H9 (cell line): ENCODE measurements at regions not wholly inside any gene's neighbourhood (a gene's known extent, or its start where the extent isn't known, plus 50 kb on each side); places are given as distances from the start of the nearest gene placed in this dataset.

ENCODE experiments used
- DNase-seq: peaks from one replicate; pipeline ENCODE4 v3.0.0-alpha.2; 2017
- H2AFZ ChIP-seq: one replicate; pipeline ENCODE4 v1.6.1; 2013; ENCODE audit warnings: mild to moderate bottlenecking, low read length, control low read depth, moderate library complexity
- H2AK5ac ChIP-seq: 2 replicates; pipeline ENCODE4 v1.6.1; 2013; ENCODE audit warnings: low read length, control low read depth, mixed read lengths; ENCODE audit not compliant: insufficient read length
- H2BK120ac ChIP-seq: one replicate; pipeline ENCODE4 v1.6.1; 2013; ENCODE audit warnings: low read depth, mild to moderate bottlenecking, low read length, control low read depth, inconsistent platforms; ENCODE audit not compliant: poor library complexity, severe bottlenecking
- H2BK12ac ChIP-seq: 2 replicates; pipeline ENCODE4 v1.6.1; 2013; ENCODE audit warnings: low read length, control low read depth, mixed read lengths, low read depth; ENCODE audit not compliant: insufficient read length
- H2BK15ac ChIP-seq: 2 replicates; pipeline ENCODE4 v1.6.1; 2013; ENCODE audit warnings: low read depth, low read length, control low read depth
- H2BK20ac ChIP-seq: one replicate; pipeline ENCODE4 v1.6.1; 2013; ENCODE audit warnings: low read depth, mild to moderate bottlenecking, low read length, control low read depth, inconsistent platforms; ENCODE audit not compliant: poor library complexity, severe bottlenecking
- H2BK5ac ChIP-seq: 2 replicates; pipeline ENCODE4 v1.6.1; 2013; ENCODE audit warnings: low read length, control low read depth, mixed read lengths; ENCODE audit not compliant: insufficient read length
- H3K14ac ChIP-seq: 2 replicates; pipeline ENCODE4 v1.6.1; 2013; ENCODE audit warnings: low read length, control low read depth; ENCODE audit not compliant: insufficient read depth
- H3K18ac ChIP-seq: 2 replicates; pipeline ENCODE4 v1.6.1; 2013; ENCODE audit warnings: low read depth, mild to moderate bottlenecking, mixed read lengths, low read length, control low read depth; ENCODE audit not compliant: insufficient read length
- H3K23ac ChIP-seq: 2 replicates; pipeline ENCODE4 v1.6.1; 2013; ENCODE audit warnings: low read length, control low read depth, mixed read lengths, low read depth; ENCODE audit not compliant: insufficient read length
- H3K23me2 ChIP-seq: 2 replicates; pipeline ENCODE4 v1.6.1; 2013; ENCODE audit warnings: low read depth, mild to moderate bottlenecking, mixed read lengths, low read length, control low read depth; ENCODE audit not compliant: insufficient read length, poor library complexity, severe bottlenecking
- H3K27ac ChIP-seq: 2 replicates; pipeline ENCODE4 v1.5.1; 2013; ENCODE audit warnings: low read length, control low read depth, mixed read lengths, low read depth; ENCODE audit not compliant: insufficient read length
- H3K27me3 ChIP-seq: 2 replicates; pipeline ENCODE4 v1.6.1; 2013; ENCODE audit warnings: low read length, control low read depth, inconsistent platforms; ENCODE audit not compliant: insufficient read depth
- H3K4ac ChIP-seq: 2 replicates; pipeline ENCODE4 v1.6.1; 2013; ENCODE audit warnings: low read depth, mild to moderate bottlenecking, control low read depth, inconsistent platforms, low read length, moderate library complexity
- H3K4me1 ChIP-seq: 2 replicates; pipeline ENCODE4 v1.6.1; 2013; ENCODE audit warnings: low read length, control low read depth, inconsistent platforms; ENCODE audit not compliant: insufficient read depth
- H3K4me2 ChIP-seq: 2 replicates; pipeline ENCODE4 v1.6.1; 2013; ENCODE audit warnings: low read length, control low read depth, mixed read lengths; ENCODE audit not compliant: insufficient read length, insufficient read depth
- H3K56ac ChIP-seq: 2 replicates; pipeline ENCODE4 v1.6.1; 2013; ENCODE audit warnings: low read depth, mild to moderate bottlenecking, mixed read lengths, low read length, control low read depth; ENCODE audit not compliant: insufficient read length
- H3K79me1 ChIP-seq: 2 replicates; pipeline ENCODE4 v1.6.1; 2013; ENCODE audit warnings: low read depth, mild to moderate bottlenecking, moderate library complexity, low read length, control low read depth, inconsistent platforms; ENCODE audit not compliant: insufficient read depth, poor library complexity, severe bottlenecking
- H3K79me2 ChIP-seq: 2 replicates; pipeline ENCODE4 v1.6.1; 2013; ENCODE audit warnings: low read length, control low read depth, inconsistent platforms; ENCODE audit not compliant: insufficient read depth
- H3K9ac ChIP-seq: 2 replicates; pipeline ENCODE4 v1.6.1; 2013; ENCODE audit warnings: low read length, control low read depth, mixed read lengths; ENCODE audit not compliant: insufficient read length; ENCODE audit errors: extremely low read depth
- H3K9me3 ChIP-seq: one replicate; pipeline ENCODE4 v1.6.1; 2013; ENCODE audit warnings: low read depth, low read length, inconsistent platforms; ENCODE audit not compliant: control insufficient read depth
- H3T11ph ChIP-seq: one replicate; pipeline ENCODE4 v1.6.1; 2013; ENCODE audit warnings: mild to moderate bottlenecking, low read length, control low read depth, inconsistent platforms
- H4K20me1 ChIP-seq: one replicate; pipeline ENCODE4 v1.6.1; 2013; ENCODE audit not compliant: control insufficient read depth, insufficient read length, insufficient read depth
- H4K5ac ChIP-seq: 2 replicates; pipeline ENCODE4 v1.6.1; 2013; ENCODE audit warnings: low read depth, mild to moderate bottlenecking, mixed read lengths, low read length, control low read depth; ENCODE audit not compliant: insufficient read length
- H4K8ac ChIP-seq: replicated peaks from 2 replicates; pipeline ENCODE4 v1.6.1; 2013; ENCODE audit warnings: low read length, control low read depth, mixed read lengths, low read depth; ENCODE audit not compliant: insufficient read length
- H4K91ac ChIP-seq: 2 replicates; pipeline ENCODE4 v1.6.1; 2013; ENCODE audit warnings: low read depth, mild to moderate bottlenecking, moderate library complexity, mixed read lengths, low read length, control low read depth; ENCODE audit not compliant: insufficient read length
- H3K27ac Mint-ChIP-seq, 3 experiments: 2 replicates in 2 of 3; 3 replicates in 1 of 3; pipeline ENCODE4 v1.8.0; 2020 to 2021; ENCODE audit warnings: mixed read lengths in 3 of 3, mild to moderate bottlenecking in 1 of 3, moderate library complexity in 1 of 3
- H3K27me3 Mint-ChIP-seq: 2 replicates; pipeline ENCODE4 v1.8.0; 2021; ENCODE audit warnings: low read depth, mild to moderate bottlenecking, moderate library complexity, mixed read lengths
- H3K36me3 Mint-ChIP-seq, 3 experiments: 2 replicates in 2 of 3; 3 replicates in 1 of 3; pipeline ENCODE4 v1.8.0; 2020 to 2021; ENCODE audit warnings: low read depth in 3 of 3, mixed read lengths in 3 of 3; ENCODE audit not compliant: insufficient read depth in 1 of 3
- H3K4me1 Mint-ChIP-seq, 2 experiments: 2 replicates each; pipeline ENCODE4 v1.8.0; 2020; ENCODE audit warnings: mixed read lengths in 2 of 2
- H3K4me3 Mint-ChIP-seq, 2 experiments: 2 replicates in 1 of 2; 3 replicates in 1 of 2; pipeline ENCODE4 v1.8.0; 2020 to 2021; ENCODE audit warnings: mild to moderate bottlenecking in 2 of 2, mixed read lengths in 2 of 2, moderate library complexity in 1 of 2
- H3K9me3 Mint-ChIP-seq, 2 experiments: 2 replicates in 1 of 2; 3 replicates in 1 of 2; pipeline ENCODE4 v1.8.0; 2020; ENCODE audit warnings: mild to moderate bottlenecking in 2 of 2, mixed read lengths in 2 of 2, moderate library complexity in 1 of 2
- WGBS: extraction: QIAGEN DNeasy Blood & Tissue Kit; methylation state at CpG from one replicate; pipeline ENCODE4 v1.1.7; 2013; ENCODE audit warnings: missing lambda C conversion rate, low lambda C conversion rate, mixed read lengths; ENCODE audit not compliant: insufficient read length; ENCODE audit errors: extremely low coverage; 5-methylcytosine and 5-hydroxymethylcytosine counted together
- TF ChIP-seq, protein P1 (sequence below): fragments of 200-600 bp; sonication (generic); conservative IDR thresholded peaks from 3 replicates; pipeline ENCODE4 v1.8.0; 2021; ENCODE audit warnings: antibody characterized with exemption, mild to moderate bottlenecking

DNA sequence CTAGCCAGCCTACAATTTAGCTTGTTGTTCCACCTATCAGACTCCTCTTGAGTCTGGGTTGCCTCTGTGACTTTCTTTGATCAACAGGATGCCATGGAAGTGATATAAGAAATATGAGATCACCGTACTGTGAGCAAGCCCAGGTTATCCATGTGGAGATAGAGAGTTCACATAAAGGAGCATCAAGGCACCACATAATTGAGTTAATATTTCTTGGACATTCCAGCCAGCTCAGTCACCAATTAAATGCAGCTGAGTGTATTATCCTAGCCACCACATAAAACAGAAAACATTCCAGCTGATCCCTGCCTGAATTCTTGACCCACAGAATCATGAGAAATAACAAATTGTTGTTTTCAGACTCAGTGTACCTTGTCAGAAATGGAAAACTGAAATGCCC lies 253.6 kb downstream of the PPP1R2C start:
- H3K4me1 Mint-ChIP-seq: no peaks in the 10 kb centered on the region
- H3K4me2 ChIP-seq: no peak overlapping the region
- no peaks in the 10 kb centered on the region; a peak in 2 of 7 replicates for H3K36me3 Mint-ChIP-seq
- H3K4ac ChIP-seq: no peak overlapping the region
- TF ChIP-seq, protein P1, sequence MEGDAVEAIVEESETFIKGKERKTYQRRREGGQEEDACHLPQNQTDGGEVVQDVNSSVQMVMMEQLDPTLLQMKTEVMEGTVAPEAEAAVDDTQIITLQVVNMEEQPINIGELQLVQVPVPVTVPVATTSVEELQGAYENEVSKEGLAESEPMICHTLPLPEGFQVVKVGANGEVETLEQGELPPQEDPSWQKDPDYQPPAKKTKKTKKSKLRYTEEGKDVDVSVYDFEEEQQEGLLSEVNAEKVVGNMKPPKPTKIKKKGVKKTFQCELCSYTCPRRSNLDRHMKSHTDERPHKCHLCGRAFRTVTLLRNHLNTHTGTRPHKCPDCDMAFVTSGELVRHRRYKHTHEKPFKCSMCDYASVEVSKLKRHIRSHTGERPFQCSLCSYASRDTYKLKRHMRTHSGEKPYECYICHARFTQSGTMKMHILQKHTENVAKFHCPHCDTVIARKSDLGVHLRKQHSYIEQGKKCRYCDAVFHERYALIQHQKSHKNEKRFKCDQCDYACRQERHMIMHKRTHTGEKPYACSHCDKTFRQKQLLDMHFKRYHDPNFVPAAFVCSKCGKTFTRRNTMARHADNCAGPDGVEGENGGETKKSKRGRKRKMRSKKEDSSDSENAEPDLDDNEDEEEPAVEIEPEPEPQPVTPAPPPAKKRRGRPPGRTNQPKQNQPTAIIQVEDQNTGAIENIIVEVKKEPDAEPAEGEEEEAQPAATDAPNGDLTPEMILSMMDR: no peak
- no peaks in the 10 kb centered on the region for H4K20me1 ChIP-seq
- H3K27ac Mint-ChIP-seq: no peak overlapping the region
- H3K4me3 Mint-ChIP-seq: no peak overlapping the region
- no peaks in the 10 kb centered on the region for H3K79me1 ChIP-seq
- H3K14ac ChIP-seq: no peak overlapping the region
- H3K79me2 ChIP-seq: no peaks in the 10 kb centered on the region
- no peak overlapping the region for H4K91ac ChIP-seq
- H4K8ac ChIP-seq: no peak overlapping the region
- no CpG with 5 or more reads among the region's 1 CpG for WGBS
- H3K18ac ChIP-seq: no peak overlapping the region
- no peak overlapping the region for H3K56ac ChIP-seq
- no peak overlapping the region for H3K9ac ChIP-seq
- no peak overlapping the region for H2BK20ac ChIP-seq
- H3K9me3 Mint-ChIP-seq: peaks cover 3 to 32% of the 10 kb centered on the region in 2 experiments; a peak in 3 of 5 replicates
- H3K4me1 ChIP-seq: no peaks in the 10 kb centered on the region
- H2BK120ac ChIP-seq: no peak overlapping the region
- no peaks in the 10 kb centered on the region for H3K23me2 ChIP-seq
- H3T11ph ChIP-seq: no peak overlapping the region
- H2AFZ ChIP-seq: no peak overlapping the region
- H4K5ac ChIP-seq: no peak overlapping the region
- H2BK5ac ChIP-seq: no peak overlapping the region
- H2BK12ac ChIP-seq: no peak overlapping the region
- H3K27me3 Mint-ChIP-seq: no peaks in the 10 kb centered on the region
- no peak overlapping the region for H2AK5ac ChIP-seq
- no peak overlapping the region for H3K23ac ChIP-seq
- no peaks in the 10 kb centered on the region for H3K27me3 ChIP-seq
- no peak overlapping the region for H3K27ac ChIP-seq
- H2BK15ac ChIP-seq: no peak overlapping the region
- DNase-seq: no peak
- H3K9me3 ChIP-seq: no peaks in the 10 kb centered on the region
